DOHH2 (cell line): ENCODE measurements at regions not wholly inside any gene's neighbourhood (a gene's known extent, or its start where the extent isn't known, plus 50 kb on each side); places are given as distances from the start of the nearest gene placed in this dataset.

Experiments used
- EZH2phosphoT487 ChIP-seq: fragments of 200-600 bp; sonication (generic); IDR thresholded peaks from 2 replicates; pipeline ENCODE4 v1.6.1; 2017; ENCODE audit warnings: borderline replicate concordance, mild to moderate bottlenecking, antibody characterized with exemption, low read length, moderate library complexity, mixed read lengths
- TF ChIP-seq, protein P1 (sequence below): fragments of 200-600 bp; sonication (generic); IDR thresholded peaks from one replicate; pipeline ENCODE4 v1.5.1; 2014; ENCODE audit warnings: antibody characterized with exemption, mild to moderate bottlenecking, low read depth, low read length; ENCODE audit not compliant: poor library complexity, severe bottlenecking

DNA sequence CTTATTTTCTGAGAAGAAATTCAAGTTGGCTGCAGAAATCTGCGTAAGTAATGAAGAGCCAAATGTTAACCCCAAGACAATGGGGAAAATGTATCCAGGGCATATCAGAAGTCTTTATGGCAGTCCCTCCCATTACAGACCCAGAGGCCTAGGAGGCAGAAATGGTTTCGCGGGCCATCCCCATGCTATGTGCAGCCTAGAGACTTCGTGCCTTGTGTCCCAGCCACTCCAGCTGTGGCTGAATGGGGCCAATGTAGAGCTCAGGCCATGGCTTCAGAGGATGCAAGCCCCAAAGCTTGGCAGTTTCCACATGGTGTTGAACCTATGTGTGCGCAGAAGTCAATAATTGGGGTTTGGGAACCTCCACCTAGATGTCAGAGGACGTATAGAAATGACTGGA is 131.9 kb downstream of the GPR37 start:
- TF ChIP-seq, protein P1, sequence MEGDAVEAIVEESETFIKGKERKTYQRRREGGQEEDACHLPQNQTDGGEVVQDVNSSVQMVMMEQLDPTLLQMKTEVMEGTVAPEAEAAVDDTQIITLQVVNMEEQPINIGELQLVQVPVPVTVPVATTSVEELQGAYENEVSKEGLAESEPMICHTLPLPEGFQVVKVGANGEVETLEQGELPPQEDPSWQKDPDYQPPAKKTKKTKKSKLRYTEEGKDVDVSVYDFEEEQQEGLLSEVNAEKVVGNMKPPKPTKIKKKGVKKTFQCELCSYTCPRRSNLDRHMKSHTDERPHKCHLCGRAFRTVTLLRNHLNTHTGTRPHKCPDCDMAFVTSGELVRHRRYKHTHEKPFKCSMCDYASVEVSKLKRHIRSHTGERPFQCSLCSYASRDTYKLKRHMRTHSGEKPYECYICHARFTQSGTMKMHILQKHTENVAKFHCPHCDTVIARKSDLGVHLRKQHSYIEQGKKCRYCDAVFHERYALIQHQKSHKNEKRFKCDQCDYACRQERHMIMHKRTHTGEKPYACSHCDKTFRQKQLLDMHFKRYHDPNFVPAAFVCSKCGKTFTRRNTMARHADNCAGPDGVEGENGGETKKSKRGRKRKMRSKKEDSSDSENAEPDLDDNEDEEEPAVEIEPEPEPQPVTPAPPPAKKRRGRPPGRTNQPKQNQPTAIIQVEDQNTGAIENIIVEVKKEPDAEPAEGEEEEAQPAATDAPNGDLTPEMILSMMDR, result no peak
- no peak for TF ChIP-seq EZH2phosphoT487
